ENCODE measurements at regions not wholly inside any gene's neighbourhood (a gene's known extent, or its start where the extent isn't known, plus 50 kb on each side); places are given as distances from the start of the nearest gene placed in this dataset.

DNA sequence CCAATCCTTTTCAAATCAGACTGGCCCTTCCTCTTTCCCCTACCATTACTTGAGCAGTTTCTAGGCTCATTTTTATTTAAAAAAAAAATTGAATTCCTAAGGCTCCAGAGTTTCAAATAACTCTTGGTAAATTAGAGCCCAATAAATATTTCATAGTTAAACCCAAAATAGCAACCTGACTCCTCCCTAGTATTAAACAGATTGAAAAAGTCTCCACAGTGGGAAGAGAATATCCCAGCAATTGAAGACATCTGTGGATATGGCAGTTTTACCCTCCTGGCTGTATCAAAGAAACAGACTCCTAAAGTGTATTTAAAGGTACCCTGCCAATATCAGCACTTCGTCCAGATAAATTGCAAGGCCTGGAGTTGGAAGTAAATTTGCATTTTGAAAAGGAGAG lies 52.7 kb upstream of the GDNF start:
- TF ChIP-seq, protein P1, sequence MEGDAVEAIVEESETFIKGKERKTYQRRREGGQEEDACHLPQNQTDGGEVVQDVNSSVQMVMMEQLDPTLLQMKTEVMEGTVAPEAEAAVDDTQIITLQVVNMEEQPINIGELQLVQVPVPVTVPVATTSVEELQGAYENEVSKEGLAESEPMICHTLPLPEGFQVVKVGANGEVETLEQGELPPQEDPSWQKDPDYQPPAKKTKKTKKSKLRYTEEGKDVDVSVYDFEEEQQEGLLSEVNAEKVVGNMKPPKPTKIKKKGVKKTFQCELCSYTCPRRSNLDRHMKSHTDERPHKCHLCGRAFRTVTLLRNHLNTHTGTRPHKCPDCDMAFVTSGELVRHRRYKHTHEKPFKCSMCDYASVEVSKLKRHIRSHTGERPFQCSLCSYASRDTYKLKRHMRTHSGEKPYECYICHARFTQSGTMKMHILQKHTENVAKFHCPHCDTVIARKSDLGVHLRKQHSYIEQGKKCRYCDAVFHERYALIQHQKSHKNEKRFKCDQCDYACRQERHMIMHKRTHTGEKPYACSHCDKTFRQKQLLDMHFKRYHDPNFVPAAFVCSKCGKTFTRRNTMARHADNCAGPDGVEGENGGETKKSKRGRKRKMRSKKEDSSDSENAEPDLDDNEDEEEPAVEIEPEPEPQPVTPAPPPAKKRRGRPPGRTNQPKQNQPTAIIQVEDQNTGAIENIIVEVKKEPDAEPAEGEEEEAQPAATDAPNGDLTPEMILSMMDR (IDR thresholded peaks at IDR 0.05): no peak
- TF ChIP-seq POLR2A (IDR thresholded peaks at IDR 0.05): no peak
